NT2/D1 (cell line): ENCODE measurements at regions not wholly inside any gene's neighbourhood (a gene's known extent, or its start where the extent isn't known, plus 50 kb on each side); places are given as distances from the start of the nearest gene placed in this dataset.
A peak's percentile ranks its signal among the peaks of the same experiment; 100 is the strongest.
"Not testable (repeated sequence)": the region's sequence is repeated elsewhere in the genome, so short reads cannot be mapped to it uniquely, and the experiment has no call there.

Experiments used
- DNase-seq: peaks from one replicate; pipeline ENCODE4 v3.0.0-alpha.2; 2011; ENCODE audit warnings: low read depth, low spot score
- H3K27me3 ChIP-seq: 2 replicates; pipeline ENCODE4 v1.6.0; 2011; ENCODE audit warnings: mild to moderate bottlenecking; ENCODE audit not compliant: insufficient read length, insufficient read depth
- H3K36me3 ChIP-seq: 2 replicates; pipeline ENCODE4 v1.6.1; 2011; ENCODE audit warnings: mild to moderate bottlenecking, low read length, mixed read lengths; ENCODE audit not compliant: insufficient read depth, insufficient read length
- H3K4me1 ChIP-seq: 2 replicates; pipeline ENCODE4 v1.5.1; 2011; ENCODE audit not compliant: insufficient read depth, insufficient read length
- H3K4me3 ChIP-seq: 2 replicates; pipeline ENCODE4 v1.5.1; 2011; ENCODE audit warnings: low read depth; ENCODE audit not compliant: insufficient read length
- H3K9ac ChIP-seq: 2 replicates; pipeline ENCODE4 v1.6.0; 2011; ENCODE audit warnings: low read depth; ENCODE audit not compliant: insufficient read length
- H3K9me3 ChIP-seq: 2 replicates; pipeline ENCODE4 v1.5.1; 2011; ENCODE audit warnings: mild to moderate bottlenecking, low read length; ENCODE audit not compliant: insufficient read depth
- SUZ12 ChIP-seq: IDR thresholded peaks from 2 replicates; pipeline ENCODE4 v1.6.1; 2011; ENCODE audit not compliant: insufficient read length, insufficient read depth; ENCODE audit errors: extremely low read depth
- YY1 ChIP-seq: IDR thresholded peaks from 2 replicates; pipeline ENCODE4 v1.6.1; 2011; ENCODE audit not compliant: insufficient read length, insufficient read depth
- ZNF274 ChIP-seq: IDR thresholded peaks from 2 replicates; pipeline ENCODE4 v1.6.1; 2011; ENCODE audit warnings: mild to moderate bottlenecking, low read depth, low read length

DNA sequence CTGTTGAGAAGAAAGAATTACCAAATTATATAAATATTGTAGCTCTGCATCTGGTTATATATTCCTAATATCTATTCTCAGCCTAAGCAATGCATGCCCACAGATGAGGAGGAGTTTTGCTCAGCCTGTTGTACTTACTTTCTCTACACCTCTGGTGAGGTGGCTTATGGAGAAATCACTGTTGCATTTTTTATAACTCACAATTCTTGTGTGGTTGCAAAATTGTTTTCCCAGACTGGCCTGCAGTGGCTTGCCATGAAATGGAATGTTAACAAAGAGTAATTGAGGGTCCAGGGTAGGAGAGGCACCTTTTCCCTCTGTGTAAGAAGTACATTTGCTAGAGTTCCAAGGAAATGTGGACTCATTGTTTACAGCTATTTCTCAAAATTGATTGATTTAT, 202.0 kb upstream of the SEMA3E start:
- DNase-seq, result no peak
- Histone ChIP-seq H3K27me3 (no peaks in the 10 kb centered on the region), H3K9ac (no peak overlapping the region), H3K4me3 (no peak overlapping the region), H3K9me3 (no peaks in the 10 kb centered on the region), H3K36me3 (no peaks in the 10 kb centered on the region), H3K4me1 (no peaks in the 10 kb centered on the region)
- TF ChIP-seq SUZ12, result no peak
- no peak for TF ChIP-seq YY1
- TF ChIP-seq ZNF274, result no peak

DNA sequence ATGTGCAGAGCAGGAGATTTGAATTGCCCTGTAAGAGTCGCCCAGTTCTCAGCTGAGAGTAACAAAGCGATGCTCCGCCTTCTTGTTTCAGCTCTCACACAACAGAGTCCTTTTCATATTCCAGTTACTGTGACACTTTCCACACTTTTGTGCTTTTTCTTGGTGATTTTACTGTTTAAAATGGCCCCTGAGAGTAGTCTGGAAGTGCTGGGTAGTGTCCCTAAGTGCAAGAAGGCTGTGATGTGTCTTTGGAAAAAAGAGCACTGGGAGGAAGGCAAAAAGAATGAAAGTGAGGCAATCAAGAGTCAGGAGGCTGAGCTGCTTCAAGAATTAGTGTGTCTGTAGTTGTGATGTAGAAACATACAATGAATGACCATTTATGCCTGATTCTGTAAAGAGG, 201.2 kb upstream of the SEMA3E start:
- no peak for TF ChIP-seq ZNF274
- Histone ChIP-seq H3K4me1 (no peaks in the 10 kb centered on the region), H3K36me3 (no peaks in the 10 kb centered on the region), H3K27me3 (no peaks in the 10 kb centered on the region), H3K9ac (no peak overlapping the region), H3K4me3 (no peak overlapping the region), H3K9me3 (no peaks in the 10 kb centered on the region)
- DNase-seq, result no peak

DNA sequence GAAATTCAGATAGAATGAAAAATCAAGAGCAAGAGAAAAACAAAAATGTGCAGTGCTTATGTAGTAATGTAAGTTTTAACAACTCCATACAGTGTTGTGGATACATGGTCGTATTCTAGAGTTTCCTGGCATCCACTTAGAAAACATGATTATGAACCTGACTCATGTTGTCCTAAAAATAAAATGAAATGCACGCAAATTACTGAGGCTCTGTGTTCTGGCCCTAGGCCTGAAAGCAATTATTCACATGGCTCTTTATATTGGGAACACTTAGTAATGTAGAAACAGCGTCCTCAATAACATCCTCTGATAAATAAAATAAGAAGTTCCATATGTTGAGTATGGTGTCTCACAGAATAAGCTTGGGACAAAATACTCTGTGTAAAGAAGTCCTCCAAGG, 200.2 kb upstream of the SEMA3E start:
- no peak overlapping the region for H3K4me3 ChIP-seq
- H3K4me1 ChIP-seq, result no peaks in the 10 kb centered on the region
- no peak for DNase-seq
- no peaks in the 10 kb centered on the region for H3K36me3 ChIP-seq
- H3K9ac ChIP-seq, result no peak overlapping the region
- no peaks in the 10 kb centered on the region for H3K9me3 ChIP-seq
- no peak for TF ChIP-seq SUZ12
- no peak for TF ChIP-seq ZNF274
- H3K27me3 ChIP-seq, result no peaks in the 10 kb centered on the region

DNA sequence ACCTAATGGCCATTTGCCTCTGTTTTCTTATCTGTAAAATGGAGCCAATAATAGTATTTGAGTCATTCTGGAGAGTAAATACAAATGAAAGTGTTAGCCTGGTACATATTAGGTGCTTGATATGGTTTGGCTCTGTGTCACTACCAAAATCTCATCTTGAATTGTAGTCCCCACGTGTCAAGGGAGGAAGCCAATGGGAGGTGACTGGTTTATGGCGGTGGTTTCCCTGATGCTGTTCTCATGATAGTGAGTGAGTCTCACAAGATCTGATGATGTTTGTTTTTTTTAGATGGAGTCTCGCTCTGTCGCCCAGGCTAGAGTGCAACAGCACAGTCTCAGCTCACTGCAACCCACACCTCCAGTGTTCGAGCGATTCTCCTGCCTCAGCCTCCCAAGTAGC, 194.0 kb upstream of the SEMA3E start:
- Histone ChIP-seq H3K4me1 (no peaks in the 10 kb centered on the region), H3K9ac (no peak overlapping the region), H3K9me3 (no peaks in the 10 kb centered on the region), H3K4me3 (no peak overlapping the region), H3K36me3 (no peaks in the 10 kb centered on the region), H3K27me3 (no peaks in the 10 kb centered on the region)
- no peak for TF ChIP-seq YY1
- no peak for TF ChIP-seq SUZ12
- no peak for TF ChIP-seq ZNF274
- no peak for DNase-seq

DNA sequence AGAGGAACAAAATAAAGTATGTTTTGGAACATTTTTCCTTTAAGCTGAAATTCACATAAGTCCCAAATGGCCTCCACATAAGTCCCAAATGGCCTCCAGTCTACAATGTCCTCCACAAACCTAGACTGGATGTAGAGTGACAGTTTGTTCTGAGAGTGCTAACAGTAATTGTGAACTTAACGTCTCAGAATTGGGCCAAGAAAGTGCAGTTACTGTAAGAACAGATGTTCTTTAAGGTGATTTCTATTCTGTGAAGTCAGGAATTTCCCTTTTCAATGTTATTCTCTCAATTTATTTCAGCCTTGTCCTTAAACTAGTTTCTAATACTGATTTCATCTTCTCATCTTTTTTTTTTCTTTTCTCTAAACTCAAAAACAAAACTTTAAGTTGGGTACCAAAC, 188.7 kb upstream of the SEMA3E start:
- no peaks in the 10 kb centered on the region for H3K9me3 ChIP-seq
- H3K4me1 ChIP-seq, result no peaks in the 10 kb centered on the region
- H3K9ac ChIP-seq, result no peak overlapping the region
- H3K4me3 ChIP-seq, result no peak overlapping the region
- H3K36me3 ChIP-seq, result no peaks in the 10 kb centered on the region
- DNase-seq, result no peak
- no peaks in the 10 kb centered on the region for H3K27me3 ChIP-seq
- no peak for TF ChIP-seq YY1
- no peak for TF ChIP-seq ZNF274
- no peak for TF ChIP-seq SUZ12

DNA sequence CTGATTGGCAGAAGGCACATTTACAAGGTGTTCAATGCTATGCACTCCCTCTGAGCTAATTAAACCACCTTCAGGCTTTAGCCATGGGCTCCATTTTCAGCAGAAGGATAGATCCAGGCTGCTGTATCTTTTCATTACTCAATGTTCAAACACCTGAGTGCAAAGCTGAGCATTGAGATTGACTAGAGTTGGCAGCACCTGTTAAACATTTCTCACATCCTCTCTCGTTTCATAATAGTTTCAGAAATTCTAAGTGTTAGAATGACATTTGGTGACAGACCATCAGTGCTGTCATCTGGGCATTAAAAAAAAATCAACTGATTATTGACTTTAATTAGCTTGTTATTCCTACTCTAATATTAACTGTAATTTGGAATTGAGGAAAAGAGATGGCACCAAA, 187.1 kb upstream of the SEMA3E start:
- Histone ChIP-seq H3K9ac (no peak overlapping the region), H3K36me3 (no peaks in the 10 kb centered on the region), H3K4me1 (no peaks in the 10 kb centered on the region), H3K27me3 (no peaks in the 10 kb centered on the region), H3K9me3 (no peaks in the 10 kb centered on the region), H3K4me3 (no peak overlapping the region)
- TF ChIP-seq YY1 (no peak), ZNF274 (no peak), SUZ12 (no peak)
- no peak for DNase-seq

DNA sequence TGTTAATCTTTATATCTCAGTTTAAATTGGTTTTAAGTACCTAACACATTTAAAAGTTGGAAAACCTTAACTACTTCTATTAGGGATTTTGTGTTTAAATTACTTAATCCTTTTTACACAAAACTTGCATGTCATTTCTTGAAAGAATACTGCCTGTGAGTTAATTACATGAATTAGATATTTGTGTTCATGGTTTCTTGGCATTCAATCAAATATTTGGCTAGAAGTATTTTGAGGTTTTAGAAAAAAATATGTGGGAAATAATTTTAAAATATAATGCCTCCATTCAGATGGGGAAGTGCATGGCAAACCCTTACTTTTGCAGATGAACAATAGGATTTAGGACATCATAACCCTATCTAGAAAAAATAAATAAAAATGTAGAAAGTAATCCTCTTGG, 186.5 kb upstream of the SEMA3E start:
- no peak for DNase-seq
- TF ChIP-seq ZNF274 (no peak), SUZ12 (no peak), YY1 (no peak)

DNA sequence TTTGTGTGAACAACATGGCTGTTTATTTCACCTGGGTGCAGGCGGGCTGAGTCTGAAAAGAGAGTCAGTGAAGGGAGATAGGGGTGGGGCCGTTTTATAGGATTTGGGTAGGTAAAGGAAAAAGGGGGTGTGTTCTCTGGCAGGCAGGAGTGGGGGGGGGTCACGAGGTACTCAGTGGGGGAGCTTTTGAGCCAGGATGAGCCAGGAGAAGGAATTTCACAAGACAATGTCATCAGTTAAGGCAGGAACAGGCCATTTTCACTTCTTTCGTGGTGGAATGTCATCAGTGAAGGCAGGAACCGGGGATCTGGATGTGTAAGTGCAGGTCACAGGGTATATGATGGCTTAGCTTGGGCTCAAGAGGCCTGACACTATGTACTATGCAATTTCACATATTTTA, 184.8 kb upstream of the SEMA3E start:
- peak; percentile 1 for DNase-seq
- not testable (repeated sequence) for H3K36me3 ChIP-seq, H3K9ac ChIP-seq, H3K9me3 ChIP-seq, H3K4me1 ChIP-seq, H3K4me3 ChIP-seq, H3K27me3 ChIP-seq

More for the DNA sequence above, 186.5 kb upstream of the SEMA3E start:
- Histone ChIP-seq H3K9me3 (no peaks in the 10 kb centered on the region), H3K27me3 (no peaks in the 10 kb centered on the region), H3K4me1 (no peaks in the 10 kb centered on the region), H3K36me3 (no peaks in the 10 kb centered on the region), H3K9ac (no peak overlapping the region), H3K4me3 (no peak overlapping the region)

DNA sequence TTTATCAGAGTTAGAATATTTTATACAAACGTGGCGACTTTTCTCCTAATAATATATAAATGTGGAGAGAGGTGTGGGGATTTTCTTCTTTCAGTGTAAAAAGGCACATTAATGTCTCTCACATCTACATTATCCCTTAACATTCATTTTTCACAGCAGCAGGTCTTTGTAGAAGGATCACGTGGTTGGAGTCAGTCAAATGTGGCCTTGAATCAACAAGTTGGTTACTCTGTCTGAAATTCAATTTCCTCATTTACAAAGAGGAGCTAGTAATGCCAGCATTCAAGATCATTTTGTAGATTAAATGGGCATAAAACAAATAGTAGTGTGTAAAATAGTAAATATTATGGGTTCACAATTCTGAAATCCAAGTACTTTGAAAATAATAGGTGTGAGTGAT, 183.1 kb upstream of the SEMA3E start:
- no peaks in the 10 kb centered on the region for H3K9me3 ChIP-seq
- H3K4me1 ChIP-seq, result no peaks in the 10 kb centered on the region
- no peaks in the 10 kb centered on the region for H3K36me3 ChIP-seq
- no peak overlapping the region for H3K9ac ChIP-seq
- no peaks in the 10 kb centered on the region for H3K27me3 ChIP-seq
- H3K4me3 ChIP-seq, result no peak overlapping the region
- TF ChIP-seq YY1 (no peak), SUZ12 (no peak), ZNF274 (no peak)
- no peak for DNase-seq
